H1 (cell line): ENCODE measurements at regions not wholly inside any gene's neighbourhood (a gene's known extent, or its start where the extent isn't known, plus 50 kb on each side); places are given as distances from the start of the nearest gene placed in this dataset.

Experiments used
- CTCF ChIA-PET: fragments of 300-600 bp; sonication (Branson Sonifier 250); formaldehyde crosslinking; loops from one replicate; lab custom pipeline; 2021; ENCODE audit not compliant: partially characterized antibody; lab: Charles Lee
- POLR2A ChIA-PET: fragments of 300-600 bp; sonication (Branson Sonifier 250); formaldehyde crosslinking; loops from one replicate; lab custom pipeline; 2021; ENCODE audit warnings: inconsistent platforms; ENCODE audit not compliant: partially characterized antibody; lab: Charles Lee
- DNase-seq, 2 experiments: peaks; one replicate each; pipeline versions ENCODE4 v3.0.0 to v3.0.0-alpha.2; 2010 to 2022; ENCODE audit warnings: low spot score in 2 of 2, low read depth in 1 of 2, mixed read lengths in 1 of 2
- FAIRE-seq: peaks from 2 replicates; lab custom pipeline; 2011; peaks lifted over from hg19 to GRCh38; lab: Jason Lieb, UNC
- H2AFZ ChIP-seq: 2 replicates; pipeline ENCODE4 v1.8.1; 2012; ENCODE audit warnings: low read length, inconsistent platforms
- H2AK5ac ChIP-seq: 2 replicates; pipeline ENCODE4 v1.6.1; 2013; ENCODE audit warnings: low read depth, low read length
- H2BK120ac ChIP-seq: replicated peaks from 2 replicates; pipeline ENCODE3; 2013; ENCODE audit warnings: low read depth, low read length, inconsistent platforms
- H2BK12ac ChIP-seq: 2 replicates; pipeline ENCODE4 v1.6.1; 2013; ENCODE audit warnings: low read depth, low read length
- H2BK15ac ChIP-seq: 2 replicates; pipeline ENCODE4 v1.6.1; 2013; ENCODE audit warnings: low read length
- H2BK20ac ChIP-seq: 2 replicates; pipeline ENCODE4 v1.6.1; 2013; ENCODE audit warnings: low read length
- H2BK5ac ChIP-seq: 2 replicates; pipeline ENCODE4 v1.6.1; 2013; ENCODE audit warnings: low read depth, low read length
- H3K14ac ChIP-seq: 2 replicates; pipeline ENCODE4 v1.6.1; 2013; ENCODE audit warnings: inconsistent platforms; ENCODE audit not compliant: insufficient read length
- H3K18ac ChIP-seq: 2 replicates; pipeline ENCODE4 v1.6.1; 2013; ENCODE audit warnings: low read length; ENCODE audit errors: extremely low read depth
- H3K23ac ChIP-seq: 2 replicates; pipeline ENCODE4 v1.6.1; 2013; ENCODE audit warnings: inconsistent platforms; ENCODE audit not compliant: insufficient read length
- H3K23me2 ChIP-seq: 2 replicates; pipeline ENCODE4 v1.6.1; 2013; ENCODE audit warnings: low read depth, low read length
- H3K27ac ChIP-seq: 2 replicates; pipeline ENCODE4 v1.6.1; 2011; ENCODE audit warnings: low read depth, low read length, inconsistent platforms
- H3K27me3 ChIP-seq, 4 experiments: replicated peaks in 1 of 4; 1 replicate in 1 of 4; 2 replicates in 3 of 4; pipeline versions ENCODE4 v1.6.1 to v1.8.1; 2011 to 2013; ENCODE audit warnings: low read length in 3 of 4, mild to moderate bottlenecking in 3 of 4, inconsistent platforms in 2 of 4, mixed read lengths in 2 of 4, moderate library complexity in 1 of 4; ENCODE audit not compliant: control insufficient read depth in 3 of 4, insufficient read depth in 3 of 4; ENCODE audit errors: extremely low read depth in 1 of 4
- H3K36me3 ChIP-seq, 4 experiments: 2 replicates each; pipeline versions ENCODE4 v1.6.1 to v1.8.1; 2011 to 2013; ENCODE audit warnings: mild to moderate bottlenecking in 4 of 4, low read length in 3 of 4, moderate library complexity in 2 of 4, control low read depth in 1 of 4, inconsistent platforms in 1 of 4; ENCODE audit not compliant: insufficient read depth in 4 of 4, control insufficient read depth in 2 of 4
- H3K4ac ChIP-seq: replicated peaks from 2 replicates; pipeline ENCODE3; 2013; ENCODE audit warnings: low read length, low read depth, mixed read lengths, inconsistent platforms; ENCODE audit not compliant: insufficient read length
- H3K4me1 ChIP-seq, 4 experiments: replicated peaks in 1 of 4; 1 replicate in 1 of 4; 2 replicates in 3 of 4; pipeline versions ENCODE4 v1.6.1 to v1.8.1; 2011 to 2013; ENCODE audit warnings: low read length in 3 of 4, inconsistent platforms in 2 of 4, mixed read lengths in 1 of 4; ENCODE audit not compliant: insufficient read depth in 4 of 4, control insufficient read depth in 3 of 4
- H3K4me2 ChIP-seq, 2 experiments: 2 replicates each; pipeline versions ENCODE4 v1.6.1 to v1.8.1; 2011 to 2013; ENCODE audit warnings: low read depth in 2 of 2, low read length in 2 of 2, control low read depth in 1 of 2, inconsistent platforms in 1 of 2, mild to moderate bottlenecking in 1 of 2; ENCODE audit not compliant: insufficient read depth in 1 of 2
- H3K4me3 ChIP-seq, 4 experiments: fragments of 200-600, 300-600 bp in 1 of 4; sonication (generic), shearing (Covaris generic), sonication (Bioruptor Twin) in 1 of 4; 2 replicates each; pipeline versions ENCODE4 v1.5.1 to v1.8.1; 2011 to 2016; ENCODE audit warnings: low read length in 4 of 4, low read depth in 3 of 4, control low read depth in 2 of 4, inconsistent platforms in 2 of 4, mild to moderate bottlenecking in 2 of 4, mixed read lengths in 1 of 4, moderate library complexity in 1 of 4; ENCODE audit not compliant: insufficient read depth in 2 of 4; ENCODE audit errors: extremely low read depth in 1 of 4
- H3K56ac ChIP-seq: replicated peaks from 2 replicates; pipeline ENCODE3; 2013; ENCODE audit warnings: low read depth, mild to moderate bottlenecking, mixed read lengths, low read length, inconsistent platforms; ENCODE audit not compliant: insufficient read length
- H3K79me1 ChIP-seq: 2 replicates; pipeline ENCODE4 v1.6.1; 2013; ENCODE audit warnings: low read depth, low read length, control low read depth
- H3K79me2 ChIP-seq, 2 experiments: 2 replicates each; pipeline versions ENCODE4 v1.6.1 to v1.8.1; 2012 to 2013; ENCODE audit warnings: low read length in 2 of 2, mild to moderate bottlenecking in 2 of 2, inconsistent platforms in 1 of 2; ENCODE audit not compliant: insufficient read depth in 2 of 2, control insufficient read depth in 1 of 2
- H3K9ac ChIP-seq, 4 experiments: replicated peaks in 1 of 4; 1 replicate in 1 of 4; 2 replicates in 3 of 4; pipeline versions ENCODE4 v1.6.1 to v1.8.1; 2011 to 2013; ENCODE audit warnings: low read depth in 3 of 4, low read length in 3 of 4, control low read depth in 2 of 4, mild to moderate bottlenecking in 2 of 4, moderate library complexity in 2 of 4, inconsistent platforms in 1 of 4; ENCODE audit errors: extremely low read depth in 1 of 4
- H3K9me3 ChIP-seq, 2 experiments: 2 replicates each; pipeline versions ENCODE4 v1.6.1 to v1.8.1; 2012 to 2013; ENCODE audit warnings: mild to moderate bottlenecking in 2 of 2, moderate library complexity in 2 of 2, control low read depth in 1 of 2, inconsistent platforms in 1 of 2, low read depth in 1 of 2, low read length in 1 of 2, mixed read lengths in 1 of 2; ENCODE audit not compliant: insufficient read depth in 2 of 2
- H4K20me1 ChIP-seq, 2 experiments: replicated peaks in 1 of 2; 2 replicates each; pipeline versions ENCODE3 to v1.8.1; 2011 to 2013; ENCODE audit warnings: inconsistent platforms in 2 of 2, low read length in 2 of 2, mild to moderate bottlenecking in 1 of 2; ENCODE audit not compliant: insufficient read depth in 2 of 2, control insufficient read depth in 1 of 2
- H4K5ac ChIP-seq: 2 replicates; pipeline ENCODE4 v1.6.1; 2013; ENCODE audit warnings: low read length, low read depth, mixed read lengths, inconsistent platforms; ENCODE audit not compliant: insufficient read length
- H4K8ac ChIP-seq: 2 replicates; pipeline ENCODE4 v1.8.0; 2013; ENCODE audit warnings: mild to moderate bottlenecking, moderate library complexity, low read length, inconsistent platforms; ENCODE audit not compliant: insufficient read depth; ENCODE audit errors: extremely low read depth
- H4K91ac ChIP-seq: replicated peaks from 2 replicates; pipeline ENCODE3; 2013; ENCODE audit warnings: low read length, mixed read lengths, inconsistent platforms; ENCODE audit not compliant: insufficient read length
- CEBPB ChIP-seq: IDR thresholded peaks from 2 replicates; pipeline ENCODE4 v1.6.1; 2012; ENCODE audit warnings: low read depth, low read length
- FOSL1 ChIP-seq: IDR thresholded peaks from 2 replicates; pipeline ENCODE4 v1.6.1; 2011; ENCODE audit warnings: mild to moderate bottlenecking, low read depth, low read length, moderate library complexity; ENCODE audit not compliant: insufficient read depth
- KDM1A ChIP-seq: fragments of 200-600, 300-600 bp; sonication (generic); IDR thresholded peaks from 2 replicates; pipeline ENCODE4 v1.7.1; 2016; ENCODE audit warnings: mild to moderate bottlenecking, low read length, borderline replicate concordance
- WGBS, 2 experiments: shearing (Covaris generic) in 1 of 2; methylation state at CpG; one replicate each; pipeline versions ENCODE4 v1.1.6 to v1.1.7; 2013 to 2015; ENCODE audit warnings: low lambda C conversion rate in 2 of 2, mixed read lengths in 2 of 2, inconsistent platforms in 1 of 2, low coverage in 1 of 2, missing lambda C conversion rate in 1 of 2; ENCODE audit not compliant: insufficient replicate concordance in 2 of 2, insufficient coverage in 1 of 2, insufficient read length in 1 of 2; ENCODE audit errors: extremely low coverage in 1 of 2, missing lambda C conversion rate in 1 of 2; 5-methylcytosine and 5-hydroxymethylcytosine counted together

- Histone ChIP-seq H3K18ac (no peak overlapping the region), H2BK5ac (no peak overlapping the region), H3K27me3 (no peaks in the 10 kb centered on the region), H2BK120ac (no peak overlapping the region), H2AK5ac (no peak overlapping the region), H4K91ac (no peak overlapping the region), H3K4me3 (no peak overlapping the region), H2BK12ac (no peak overlapping the region), H4K8ac (no peak overlapping the region), H3K79me1 (no peaks in the 10 kb centered on the region), H2AFZ (no peak overlapping the region), H3K4ac (no peak overlapping the region), H3K14ac (no peak overlapping the region), H3K4me2 (no peak overlapping the region), H3K36me3 (no peaks in the 10 kb centered on the region), H3K9me3 (peaks cover 0 to 3% of the 10 kb centered on the region in 2 experiments; a peak in 1 of 4 replicates), H3K23me2 (no peaks in the 10 kb centered on the region), H4K20me1 (no peaks in the 10 kb centered on the region), H3K56ac (no peak overlapping the region), H2BK15ac (no peak overlapping the region), H3K23ac (no peak overlapping the region), H2BK20ac (no peak overlapping the region), H3K9ac (no peak overlapping the region), H4K5ac (no peak overlapping the region), H3K4me1 (no peaks in the 10 kb centered on the region), H3K79me2 (no peaks in the 10 kb centered on the region), H3K27ac (no peak overlapping the region)
- no peak for TF ChIP-seq KDM1A
- TF ChIP-seq FOSL1: no peak
- no peak for TF ChIP-seq CEBPB
- ChIA-PET POLR2A (no interaction called here), CTCF (interaction anchor here (0.6 kb wide), 1 partner anchor 46 kb away, joined by 3 read pairs; no protein-coding TSS in a partner anchor)
- FAIRE-seq (no peak), DNase-seq (no peak)
- 85% methylated on average over 3 of the region's 3 CpGs; no CpG with 5 or more reads in 1 of the 2 experiments for whole genome bisulfite sequencing, 2 experiments
Observed at GRCh38 chr21:27526451-27526850, 559.6 kb upstream of the ADAMTS5 start.
